GM21717 (cell line): ENCODE measurements at regions not wholly inside any gene's neighbourhood (a gene's known extent, or its start where the extent isn't known, plus 50 kb on each side); places are given as distances from the start of the nearest gene placed in this dataset.

ENCODE experiments used
- ATAC-seq: cut with Tn5 transposase; IDR thresholded peaks from one replicate; pipeline ENCODE4 v1.9.1; 2021; ENCODE audit warnings: mild to moderate bottlenecking, moderate library complexity; ENCODE audit not compliant: unreplicated experiment

DNA sequence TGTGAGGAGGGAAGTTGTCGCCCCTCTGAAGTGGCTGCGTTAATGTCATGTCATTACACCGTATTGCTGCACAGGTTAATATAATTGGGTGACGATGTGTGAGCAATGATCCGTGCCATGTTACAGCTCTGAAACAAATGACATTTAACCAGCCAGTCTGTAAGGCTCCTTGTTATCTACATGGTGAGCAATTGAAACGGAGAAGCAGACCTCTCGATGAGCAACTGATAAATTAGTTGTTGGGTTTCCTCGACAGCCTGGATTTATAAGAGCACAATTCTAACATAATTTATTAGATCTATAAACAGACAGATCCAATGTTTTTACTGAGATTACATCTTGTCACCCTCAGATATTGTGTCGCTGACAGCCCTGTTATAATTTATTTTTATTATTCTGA lies 49.9 kb upstream of the MAFB start:
- ATAC-seq, result no peak

- no peak for ATAC-seq
Observed at GRCh38 chr20:40739841-40740240, 50.8 kb upstream of the MAFB start.

GRCh38 chr20:40741507-40742106 lies 52.6 kb upstream of the MAFB start:
- no peak for ATAC-seq

- no peak for ATAC-seq
Observed at GRCh38 chr20:40743141-40743775, 54.2 kb upstream of the MAFB start.

- no peak for ATAC-seq
Observed at GRCh38 chr20:40744072-40744817, 55.2 kb upstream of the MAFB start.

GRCh38 chr20:40744818-40745175 lies 55.8 kb upstream of the MAFB start:
- no peak for ATAC-seq

GRCh38 chr20:40746251-40746650 lies 57.2 kb upstream of the MAFB start:
- no peak for ATAC-seq

- ATAC-seq, result no peak
Observed at GRCh38 chr20:40748182-40748581, 59.1 kb upstream of the MAFB start.

DNA sequence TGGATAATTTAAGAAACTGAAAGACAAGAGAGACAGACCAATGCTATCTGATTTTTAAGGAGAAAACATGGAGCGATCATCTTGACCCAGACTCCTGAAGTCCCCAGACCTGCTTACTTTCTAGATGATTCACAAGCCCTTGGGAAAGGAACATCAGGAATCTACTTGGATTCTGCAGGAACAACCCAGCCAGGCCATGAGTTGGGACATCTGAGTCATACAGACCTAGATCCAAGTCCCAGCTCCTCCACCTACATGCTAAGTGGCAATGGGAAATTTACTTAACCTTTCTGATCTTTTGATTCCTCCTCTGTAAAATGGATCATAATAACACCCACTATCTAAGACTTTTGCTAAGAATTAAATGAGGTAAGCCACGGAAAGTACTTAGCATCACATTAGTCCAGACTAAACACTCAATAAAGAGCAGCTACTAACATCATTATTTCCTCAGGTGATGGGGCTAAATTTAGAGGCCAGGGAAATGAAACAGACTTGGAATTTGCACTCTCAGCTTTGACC lies 61.0 kb upstream of the MAFB start:
- ATAC-seq, result no peak

- no peak for ATAC-seq
Observed at GRCh38 chr20:40750541-40751035, 61.6 kb upstream of the MAFB start.

- no peak for ATAC-seq
Observed at GRCh38 chr20:40753472-40753871, 64.4 kb upstream of the MAFB start.

GRCh38 chr20:40754339-40754943 lies 65.4 kb upstream of the MAFB start:
- ATAC-seq, result no peak

- ATAC-seq, result no peak
Observed at GRCh38 chr20:40757087-40757486, 68.1 kb upstream of the MAFB start.

GRCh38 chr20:40758790-40759189 lies 69.8 kb upstream of the MAFB start:
- ATAC-seq, result no peak

DNA sequence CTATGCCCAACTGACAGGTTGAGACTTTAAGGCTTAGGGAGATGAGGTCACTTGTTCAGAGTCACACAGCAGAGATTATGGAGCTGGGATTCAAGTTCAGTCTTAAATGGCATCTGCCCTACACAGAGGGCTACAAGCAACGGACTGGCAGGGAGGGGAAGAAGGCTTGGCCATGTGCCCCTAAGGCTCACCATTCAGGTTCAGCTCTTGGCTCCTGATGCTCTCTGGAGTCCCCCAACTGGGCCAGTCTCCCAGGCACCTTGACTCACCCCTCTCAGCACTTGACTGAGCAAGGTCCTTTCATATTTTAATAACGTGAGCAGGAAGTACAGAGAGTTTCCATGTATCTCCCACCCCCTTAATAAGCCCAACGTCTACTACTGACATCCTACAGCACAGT lies 71.4 kb upstream of the MAFB start:
- ATAC-seq, result no peak

DNA sequence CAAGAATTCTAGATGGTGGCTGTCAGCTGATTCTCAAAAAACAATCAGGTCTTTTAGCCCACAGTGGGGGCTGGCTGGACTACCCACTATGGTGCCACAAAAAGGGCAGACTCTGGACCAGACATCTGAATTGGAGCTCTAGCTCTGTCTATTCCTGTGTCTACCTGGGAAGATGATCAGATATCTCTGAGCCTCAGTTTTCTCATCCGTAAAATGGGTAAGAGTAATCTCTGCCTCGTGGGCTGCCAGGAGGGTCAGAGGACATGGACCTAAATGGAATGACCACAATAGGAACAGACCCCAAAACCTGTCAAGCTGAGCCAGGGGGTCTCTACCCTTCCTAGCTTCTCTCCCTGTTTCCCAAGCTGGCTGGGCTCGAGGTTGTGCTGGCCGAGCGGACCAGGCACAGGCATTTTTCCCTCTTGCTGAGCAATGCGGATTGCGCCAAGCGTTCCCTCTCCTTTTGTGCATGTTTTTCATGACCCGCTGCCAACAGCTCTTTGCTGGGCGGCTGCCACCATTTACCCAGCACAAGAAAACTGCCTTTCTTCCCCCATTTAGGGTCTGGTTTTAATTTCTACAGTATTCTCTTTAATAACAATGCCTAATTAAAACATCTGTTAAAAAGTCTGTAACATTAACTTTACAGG lies 74.7 kb upstream of the MAFB start:
- no peak for ATAC-seq

DNA sequence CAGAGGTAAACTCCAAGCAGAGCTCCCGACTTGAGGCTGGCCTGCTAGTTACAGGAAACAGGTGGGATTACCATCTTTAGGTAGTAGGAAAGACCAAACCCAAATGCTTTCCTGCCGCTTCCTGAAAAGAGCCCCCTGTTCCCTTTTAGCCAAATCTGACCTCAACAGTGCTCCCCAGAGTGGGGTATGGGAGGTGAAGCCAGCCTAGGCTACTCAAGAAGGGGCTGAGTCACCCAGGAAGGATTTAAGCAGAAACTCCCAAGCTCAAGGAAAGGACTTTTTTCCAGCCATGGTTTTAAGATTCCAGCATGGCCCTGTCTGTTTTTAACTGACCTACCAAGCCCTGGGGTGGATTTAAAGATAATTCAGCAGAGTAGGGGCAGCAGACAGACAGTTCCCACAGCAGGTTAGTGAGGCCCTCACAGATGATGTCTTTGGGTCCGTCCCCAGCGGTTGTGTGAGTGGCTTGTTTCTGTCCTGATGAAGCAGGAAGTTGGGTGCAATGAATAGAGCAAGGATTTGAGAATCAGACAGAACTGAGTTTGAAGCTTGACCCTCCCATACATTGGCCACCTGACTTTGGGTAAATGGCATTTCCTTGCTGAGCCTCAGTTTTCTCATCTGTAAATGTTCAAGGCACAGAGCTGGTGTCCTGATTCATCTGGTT lies 76.9 kb upstream of the MAFB start:
- no peak for ATAC-seq

DNA sequence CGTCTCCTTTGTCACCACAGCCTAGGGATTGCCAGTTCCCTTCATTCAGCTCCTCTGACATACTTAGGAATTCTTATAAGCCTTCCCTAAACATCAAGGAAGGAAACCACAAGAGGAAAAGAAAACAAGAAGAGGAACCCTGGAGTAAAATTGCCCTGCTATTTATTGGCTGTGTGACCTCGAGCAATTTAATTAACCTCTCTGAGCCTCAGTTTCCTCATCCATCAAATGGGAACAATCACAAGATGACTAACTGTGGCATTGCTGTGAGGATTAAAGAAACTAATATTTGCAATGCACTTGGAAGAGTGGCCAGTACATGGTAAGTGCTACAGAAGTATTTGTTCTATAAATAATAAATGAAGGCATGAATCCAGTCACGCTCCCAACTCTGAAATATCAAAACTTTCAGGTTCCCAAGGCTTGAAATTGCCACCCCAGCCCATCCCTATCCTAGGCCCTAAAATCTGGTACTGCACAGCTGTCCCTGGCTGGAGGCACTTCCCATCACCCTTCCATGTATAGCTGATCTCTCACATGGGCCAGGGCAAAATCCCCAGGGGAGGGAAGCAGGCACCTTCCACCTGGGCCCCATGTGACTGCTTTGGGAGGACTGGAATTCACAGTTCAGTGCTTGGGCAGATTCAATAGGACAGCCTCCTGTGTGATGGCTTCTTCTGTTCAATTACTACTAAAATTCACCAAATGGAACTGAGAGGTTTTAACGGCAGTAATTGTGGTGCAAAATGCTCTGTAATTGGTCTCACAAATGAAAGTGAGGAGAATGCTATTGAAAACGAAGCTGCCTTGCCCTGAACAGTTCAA lies 78.0 kb upstream of the MAFB start:
- ATAC-seq, result no peak

- ATAC-seq, result no peak
Observed at GRCh38 chr20:40767615-40767924, 78.5 kb upstream of the MAFB start.

DNA sequence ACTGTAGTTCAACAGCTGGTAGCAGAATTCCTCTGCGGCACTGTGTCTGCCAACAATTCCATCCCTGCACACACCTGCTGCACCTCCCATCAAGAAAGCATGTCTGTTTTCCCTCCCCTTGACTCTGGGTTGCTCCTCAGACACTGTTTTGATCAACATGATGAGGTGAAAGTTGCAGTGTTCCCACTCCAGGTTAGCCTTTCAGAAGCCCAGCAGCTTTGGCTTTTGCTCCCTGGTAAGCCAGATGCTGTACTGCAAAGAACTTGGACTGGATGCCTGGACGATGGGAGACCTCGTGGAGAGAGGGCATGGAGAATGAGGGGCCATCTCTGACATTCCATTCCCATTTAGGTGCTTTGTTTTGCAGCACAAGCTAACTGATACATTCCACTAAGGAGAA lies 79.1 kb upstream of the MAFB start:
- ATAC-seq, result no peak
